Activated naive CD8-positive, alpha-beta T cell (primary cell): ENCODE measurements at regions not wholly inside any gene's neighbourhood (a gene's known extent, or its start where the extent isn't known, plus 50 kb on each side); places are given as distances from the start of the nearest gene placed in this dataset.

Experiments
- H3K27ac Mint-ChIP-seq: one replicate; pipeline ENCODE4 v1.8.0; 2021; ENCODE audit warnings: mixed read lengths
- H3K27me3 Mint-ChIP-seq: one replicate; pipeline ENCODE4 v1.8.0; 2021; ENCODE audit warnings: mixed read lengths
- H3K36me3 Mint-ChIP-seq: one replicate; pipeline ENCODE4 v1.8.0; 2021; ENCODE audit warnings: mixed read lengths
- H3K4me1 Mint-ChIP-seq: one replicate; pipeline ENCODE4 v1.8.0; 2021; ENCODE audit warnings: low read depth, mixed read lengths
- H3K4me3 Mint-ChIP-seq: one replicate; pipeline ENCODE4 v1.8.0; 2021; ENCODE audit warnings: mild to moderate bottlenecking, mixed read lengths
- H3K9me3 Mint-ChIP-seq: one replicate; pipeline ENCODE4 v1.8.0; 2021; ENCODE audit warnings: low read depth, mixed read lengths

GRCh38 chr7:21071561-21072501 lies 285.1 kb upstream of the SP8 start:
- Mint-ChIP-seq H3K9me3 (no peaks in the 10 kb centered on the region), H3K27ac (no peak overlapping the region), H3K4me1 (no peaks in the 10 kb centered on the region), H3K27me3 (peaks cover 3% of the 10 kb centered on the region), H3K4me3 (no peak overlapping the region), H3K36me3 (no peaks in the 10 kb centered on the region)

GRCh38 chr7:21076054-21076453 lies 289.4 kb upstream of the SP8 start:
- H3K4me3 Mint-ChIP-seq, result no peak overlapping the region
- no peaks in the 10 kb centered on the region for H3K4me1 Mint-ChIP-seq
- H3K27me3 Mint-ChIP-seq, result peaks cover 3% of the 10 kb centered on the region

GRCh38 chr7:21076574-21076973 lies 289.9 kb upstream of the SP8 start:
- no peak overlapping the region for H3K27ac Mint-ChIP-seq

More at GRCh38 chr7:21076054-21076453, 289.4 kb upstream of the SP8 start:
- Mint-ChIP-seq H3K36me3 (no peaks in the 10 kb centered on the region), H3K27ac (no peak overlapping the region), H3K9me3 (no peaks in the 10 kb centered on the region)

GRCh38 chr7:21077602-21078001 lies 290.9 kb upstream of the SP8 start:
- Mint-ChIP-seq H3K27me3 (peaks cover 3% of the 10 kb centered on the region), H3K27ac (no peak overlapping the region), H3K4me1 (no peaks in the 10 kb centered on the region), H3K9me3 (no peaks in the 10 kb centered on the region), H3K4me3 (no peak overlapping the region), H3K36me3 (no peaks in the 10 kb centered on the region)

More at GRCh38 chr7:21076574-21076973, 289.9 kb upstream of the SP8 start:
- Mint-ChIP-seq H3K9me3 (no peaks in the 10 kb centered on the region), H3K4me3 (no peak overlapping the region), H3K4me1 (no peaks in the 10 kb centered on the region), H3K27me3 (peaks cover 3% of the 10 kb centered on the region), H3K36me3 (no peaks in the 10 kb centered on the region)

GRCh38 chr7:21084286-21084685 lies 297.6 kb upstream of the SP8 start:
- Mint-ChIP-seq H3K27ac (no peak overlapping the region), H3K4me1 (no peaks in the 10 kb centered on the region), H3K4me3 (no peak overlapping the region), H3K27me3 (peaks cover 1% of the 10 kb centered on the region), H3K9me3 (no peaks in the 10 kb centered on the region), H3K36me3 (no peaks in the 10 kb centered on the region)

- no peaks in the 10 kb centered on the region for H3K4me1 Mint-ChIP-seq
- H3K4me3 Mint-ChIP-seq, result no peak overlapping the region
Observed at GRCh38 chr7:21086688-21087087, 300.0 kb upstream of the SP8 start.

GRCh38 chr7:21089653-21090052 lies 303.0 kb upstream of the SP8 start:
- Mint-ChIP-seq H3K9me3 (no peaks in the 10 kb centered on the region), H3K27ac (no peak overlapping the region), H3K36me3 (no peaks in the 10 kb centered on the region), H3K4me3 (no peak overlapping the region), H3K4me1 (no peaks in the 10 kb centered on the region), H3K27me3 (peaks cover 2% of the 10 kb centered on the region)

More at GRCh38 chr7:21086688-21087087, 300.0 kb upstream of the SP8 start:
- Mint-ChIP-seq H3K27ac (no peak overlapping the region), H3K9me3 (no peaks in the 10 kb centered on the region), H3K27me3 (peaks cover 1% of the 10 kb centered on the region), H3K36me3 (no peaks in the 10 kb centered on the region)

GRCh38 chr7:21092766-21093702 lies 306.3 kb upstream of the SP8 start:
- H3K4me3 Mint-ChIP-seq, result no peak overlapping the region
- H3K27me3 Mint-ChIP-seq, result peaks cover 3% of the 10 kb centered on the region
- H3K4me1 Mint-ChIP-seq, result no peaks in the 10 kb centered on the region
- no peaks in the 10 kb centered on the region for H3K9me3 Mint-ChIP-seq
- no peaks in the 10 kb centered on the region for H3K36me3 Mint-ChIP-seq
- no peak overlapping the region for H3K27ac Mint-ChIP-seq

GRCh38 chr7:21094589-21094988 lies 307.9 kb upstream of the SP8 start:
- Mint-ChIP-seq H3K27ac (no peak overlapping the region), H3K9me3 (no peaks in the 10 kb centered on the region), H3K27me3 (peaks cover 3% of the 10 kb centered on the region), H3K4me3 (no peak overlapping the region), H3K36me3 (no peaks in the 10 kb centered on the region), H3K4me1 (no peaks in the 10 kb centered on the region)

- Mint-ChIP-seq H3K27me3 (peaks cover 7% of the 10 kb centered on the region), H3K4me1 (no peaks in the 10 kb centered on the region), H3K27ac (no peak overlapping the region), H3K4me3 (no peak overlapping the region), H3K9me3 (no peaks in the 10 kb centered on the region), H3K36me3 (no peaks in the 10 kb centered on the region)
Observed at GRCh38 chr7:21099432-21099831, 312.7 kb upstream of the SP8 start.

- H3K27me3 Mint-ChIP-seq, result peaks cover 7% of the 10 kb centered on the region
- H3K36me3 Mint-ChIP-seq, result no peaks in the 10 kb centered on the region
- no peaks in the 10 kb centered on the region for H3K4me1 Mint-ChIP-seq
- H3K4me3 Mint-ChIP-seq, result no peak overlapping the region
- H3K27ac Mint-ChIP-seq, result no peak overlapping the region
- H3K9me3 Mint-ChIP-seq, result no peaks in the 10 kb centered on the region
Observed at GRCh38 chr7:21099955-21100354, 313.3 kb upstream of the SP8 start.

GRCh38 chr7:21101541-21101940 lies 314.9 kb upstream of the SP8 start:
- H3K27ac Mint-ChIP-seq, result no peak overlapping the region
- no peak overlapping the region for H3K4me3 Mint-ChIP-seq
- H3K9me3 Mint-ChIP-seq, result no peaks in the 10 kb centered on the region
- H3K4me1 Mint-ChIP-seq, result no peaks in the 10 kb centered on the region
- H3K36me3 Mint-ChIP-seq, result no peaks in the 10 kb centered on the region
- H3K27me3 Mint-ChIP-seq, result peaks cover 7% of the 10 kb centered on the region

GRCh38 chr7:21103426-21104123 lies 316.9 kb upstream of the SP8 start:
- H3K4me1 Mint-ChIP-seq, result no peaks in the 10 kb centered on the region
- peaks cover 7% of the 10 kb centered on the region for H3K27me3 Mint-ChIP-seq
- H3K9me3 Mint-ChIP-seq, result no peaks in the 10 kb centered on the region
- H3K4me3 Mint-ChIP-seq, result no peak overlapping the region
- H3K27ac Mint-ChIP-seq, result no peak overlapping the region
- H3K36me3 Mint-ChIP-seq, result no peaks in the 10 kb centered on the region

- Mint-ChIP-seq H3K27ac (no peak overlapping the region), H3K27me3 (peaks cover 7% of the 10 kb centered on the region), H3K4me3 (no peak overlapping the region), H3K36me3 (no peaks in the 10 kb centered on the region), H3K4me1 (no peaks in the 10 kb centered on the region), H3K9me3 (no peaks in the 10 kb centered on the region)
Observed at GRCh38 chr7:21104124-21104500, 317.4 kb upstream of the SP8 start.
